B cell (primary cell): ENCODE measurements at regions not wholly inside any gene's neighbourhood (a gene's known extent, or its start where the extent isn't known, plus 50 kb on each side); places are given as distances from the start of the nearest gene placed in this dataset.
A peak's percentile ranks its signal among the peaks of the same experiment; 100 is the strongest.

Experiments used
- ATAC-seq: fragments of 200-7000 bp; cut with Tn5 transposase; one replicate; pipeline ENCODE4 v1.10.0; 2021; ENCODE audit warnings: low read depth, mild to moderate bottlenecking, moderate number of reproducible peaks, moderate library complexity
- CTCF ChIA-PET: fragments of 350-600 bp; sonication (Branson Sonifier 250); formaldehyde crosslinking; loops from one replicate; lab custom pipeline; 2021; ENCODE audit warnings: antibody characterized with exemption, inconsistent platforms; lab: Charles Lee
- POLR2A ChIA-PET: fragments of 350-600 bp; sonication (Branson Sonifier 250); formaldehyde crosslinking; loops from one replicate; lab custom pipeline; 2021; ENCODE audit warnings: antibody characterized with exemption; lab: Charles Lee
- DNase-seq: peaks from one replicate; pipeline ENCODE4 v3.0.0; 2013
- H2AFZ ChIP-seq: 2 replicates; pipeline ENCODE4 v1.6.1; 2012; ENCODE audit warnings: mild to moderate bottlenecking, low read depth, low read length; ENCODE audit not compliant: insufficient read depth, poor library complexity, severe bottlenecking
- H3K27ac ChIP-seq, 2 donors: 1 replicate in 1 of 2; 2 replicates in 1 of 2; pipeline ENCODE4 v1.5.1; 2012 to 2013; ENCODE audit warnings: low read length in 2 of 2, mild to moderate bottlenecking in 2 of 2, moderate library complexity in 1 of 2
- H3K27me3 ChIP-seq, 4 experiments: fragments of 200-600 bp in 1 of 4; sonication (generic) in 1 of 4; replicated peaks in 1 of 4; 1 replicate in 2 of 4; 2 replicates in 2 of 4; pipeline versions ENCODE4 v1.6.1 to v1.7.0; 2013 to 2016; ENCODE audit warnings: low read length in 3 of 4, mild to moderate bottlenecking in 2 of 4, mixed read lengths in 1 of 4, moderate library complexity in 1 of 4; ENCODE audit not compliant: insufficient read depth in 4 of 4, control insufficient read depth in 3 of 4; ENCODE audit errors: control extremely low read depth in 1 of 4
- H3K36me3 ChIP-seq, 2 experiments: replicated peaks in 1 of 2; 1 replicate in 1 of 2; 2 replicates in 1 of 2; pipeline versions ENCODE4 v1.6.1 to v1.7.1; 2013; ENCODE audit warnings: low read length in 1 of 2; ENCODE audit not compliant: insufficient read depth in 2 of 2, control insufficient read depth in 1 of 2; ENCODE audit errors: control extremely low read depth in 1 of 2, extremely low read depth in 1 of 2
- H3K4me1 ChIP-seq, 2 donors: fragments of 200-600 bp in 1 of 2; sonication (generic) in 1 of 2; 1 replicate in 1 of 2; 2 replicates in 1 of 2; pipeline versions ENCODE4 v1.5.1 to v1.6.1; 2013 to 2017; ENCODE audit warnings: low read length in 2 of 2; ENCODE audit not compliant: control insufficient read depth in 2 of 2, insufficient read depth in 2 of 2
- H3K4me2 ChIP-seq: replicated peaks from 2 replicates; pipeline ENCODE3; 2012; ENCODE audit warnings: mild to moderate bottlenecking, low read depth, low read length; ENCODE audit not compliant: poor library complexity, severe bottlenecking
- H3K4me3 ChIP-seq, 5 experiments: fragments of 200-600 bp in 1 of 5; sonication (generic) in 1 of 5; 1 replicate in 3 of 5; 2 replicates in 2 of 5; pipeline versions ENCODE4 v1.5.1 to v1.7.0; 2011 to 2016; ENCODE audit warnings: low read length in 4 of 5, mild to moderate bottlenecking in 4 of 5, low read depth in 2 of 5, control low read depth in 1 of 5, moderate library complexity in 1 of 5; ENCODE audit not compliant: insufficient read depth in 1 of 5; ENCODE audit errors: control extremely low read depth in 1 of 5, extremely low read depth in 1 of 5
- H3K79me2 ChIP-seq: fragments of 200-600 bp; sonication (generic); one replicate; pipeline ENCODE4 v1.6.0; 2016; ENCODE audit warnings: low read length; ENCODE audit not compliant: control insufficient read depth, insufficient read depth
- H3K9ac ChIP-seq: fragments of 200-600 bp; sonication (generic); 2 replicates; pipeline ENCODE4 v1.6.1; 2017; ENCODE audit warnings: mild to moderate bottlenecking, low read length, moderate library complexity
- H3K9me3 ChIP-seq, 3 donors: one replicate each; pipeline versions ENCODE4 v1.6.1 to v1.7.1; 2013; ENCODE audit warnings: low read length in 2 of 3; ENCODE audit not compliant: control insufficient read depth in 2 of 3, insufficient read depth in 1 of 3; ENCODE audit errors: control extremely low read depth in 1 of 3
- H4K20me1 ChIP-seq: 2 replicates; pipeline ENCODE4 v1.6.0; 2012; ENCODE audit warnings: mild to moderate bottlenecking, low read length; ENCODE audit not compliant: insufficient read depth, control insufficient read depth, poor library complexity, severe bottlenecking
- H3K27ac Mint-ChIP-seq: one replicate; pipeline ENCODE4 v1.8.0; 2021; ENCODE audit warnings: mixed read lengths
- H3K27me3 Mint-ChIP-seq: one replicate; pipeline ENCODE4 v1.8.0; 2021; ENCODE audit warnings: mixed read lengths
- H3K4me1 Mint-ChIP-seq: one replicate; pipeline ENCODE4 v1.8.0; 2021; ENCODE audit warnings: mixed read lengths
- H3K4me3 Mint-ChIP-seq: one replicate; pipeline ENCODE4 v1.8.0; 2021; ENCODE audit warnings: mixed read lengths
- H3K9me3 Mint-ChIP-seq: one replicate; pipeline ENCODE4 v1.8.0; 2022; ENCODE audit warnings: mixed read lengths; ENCODE audit not compliant: insufficient read depth
- EZH2 ChIP-seq: IDR thresholded peaks from 2 replicates; pipeline ENCODE4 v1.6.1; 2012; ENCODE audit warnings: borderline replicate concordance, low read depth, mild to moderate bottlenecking, moderate library complexity, low read length; ENCODE audit not compliant: insufficient read depth, poor library complexity, severe bottlenecking
- WGBS: methylation state at CpG from one replicate; pipeline ENCODE4 v1.1.5; 2013; ENCODE audit warnings: missing lambda C conversion rate; ENCODE audit not compliant: insufficient coverage; 5-methylcytosine and 5-hydroxymethylcytosine counted together
- intact Hi-C: fragments of 100-400 bp; cut with micrococcal nuclease; formaldehyde crosslinking; loops from one replicate; pipeline ENCODE4 v1.10.0; 2022
- TF ChIP-seq, protein P1 (sequence below): fragments of 200-600 bp; IDR thresholded peaks from one replicate; pipeline ENCODE4 v1.8.0; 2022; ENCODE audit warnings: antibody characterized with exemption, mild to moderate bottlenecking

DNA sequence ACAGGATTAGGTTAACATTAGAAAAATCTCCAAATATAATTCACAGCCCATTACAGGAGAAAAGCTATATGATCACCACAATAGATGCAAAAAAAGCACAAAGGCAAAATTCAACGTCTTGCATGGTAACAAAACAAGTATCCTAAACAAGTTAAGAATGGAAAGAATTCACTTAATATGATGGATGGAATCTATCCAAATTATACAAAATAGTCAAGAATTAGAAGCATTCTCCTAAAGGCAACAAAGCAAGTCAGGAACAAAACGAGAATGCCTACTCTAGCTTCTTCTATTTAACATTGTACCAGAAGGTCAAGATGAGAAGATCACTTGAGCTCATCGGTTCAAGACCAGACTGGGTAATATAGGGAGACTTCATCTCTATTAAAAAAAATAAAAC is 442.8 kb downstream of the SETD4 start:
- ChIA-PET POLR2A (no interaction called here), CTCF (interaction anchor here (0.8 to 2.3 kb wide), 7 partner anchors 12 to 874 kb away, joined by 3 to 10 read pairs (median 3); no protein-coding TSS in a partner anchor)
- H3K9me3 Mint-ChIP-seq = no peaks in the 10 kb centered on the region
- Histone ChIP-seq H3K27ac (no peak overlapping the region), H2AFZ (no peak overlapping the region), H3K4me3 (no peak overlapping the region), H3K4me2 (no peak overlapping the region), H3K27me3 (peaks cover 0 to 4% (median 2%) of the 10 kb centered on the region in 4 experiments), H3K4me1 (no peaks in the 10 kb centered on the region), H3K79me2 (no peaks in the 10 kb centered on the region), H3K9ac (no peak overlapping the region), H4K20me1 (no peaks in the 10 kb centered on the region), H3K9me3 (no peaks in the 10 kb centered on the region), H3K36me3 (no peaks in the 10 kb centered on the region)
- no peak for ATAC-seq
- intact Hi-C loops = loop anchor here (10.0 kb wide), 2 partner anchors 213 to 723 kb away; no protein-coding TSS in a partner anchor
- H3K27ac Mint-ChIP-seq = no peak overlapping the region
- no CpG with 5 or more reads among the region's 3 CpGs for WGBS
- no peak overlapping the region for H3K4me3 Mint-ChIP-seq
- H3K4me1 Mint-ChIP-seq = peaks cover 2% of the 10 kb centered on the region
- TF ChIP-seq, protein P1, sequence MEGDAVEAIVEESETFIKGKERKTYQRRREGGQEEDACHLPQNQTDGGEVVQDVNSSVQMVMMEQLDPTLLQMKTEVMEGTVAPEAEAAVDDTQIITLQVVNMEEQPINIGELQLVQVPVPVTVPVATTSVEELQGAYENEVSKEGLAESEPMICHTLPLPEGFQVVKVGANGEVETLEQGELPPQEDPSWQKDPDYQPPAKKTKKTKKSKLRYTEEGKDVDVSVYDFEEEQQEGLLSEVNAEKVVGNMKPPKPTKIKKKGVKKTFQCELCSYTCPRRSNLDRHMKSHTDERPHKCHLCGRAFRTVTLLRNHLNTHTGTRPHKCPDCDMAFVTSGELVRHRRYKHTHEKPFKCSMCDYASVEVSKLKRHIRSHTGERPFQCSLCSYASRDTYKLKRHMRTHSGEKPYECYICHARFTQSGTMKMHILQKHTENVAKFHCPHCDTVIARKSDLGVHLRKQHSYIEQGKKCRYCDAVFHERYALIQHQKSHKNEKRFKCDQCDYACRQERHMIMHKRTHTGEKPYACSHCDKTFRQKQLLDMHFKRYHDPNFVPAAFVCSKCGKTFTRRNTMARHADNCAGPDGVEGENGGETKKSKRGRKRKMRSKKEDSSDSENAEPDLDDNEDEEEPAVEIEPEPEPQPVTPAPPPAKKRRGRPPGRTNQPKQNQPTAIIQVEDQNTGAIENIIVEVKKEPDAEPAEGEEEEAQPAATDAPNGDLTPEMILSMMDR = no peak
- no peak for TF ChIP-seq EZH2
- H3K27me3 Mint-ChIP-seq = peaks cover 15% of the 10 kb centered on the region
- no peak for DNase-seq

GRCh38 chr21:35616090-35616489 is 444.2 kb downstream of the SETD4 start:
- no peak overlapping the region for H2AFZ ChIP-seq
- H3K9ac ChIP-seq = no peak overlapping the region
- no peak overlapping the region for H3K27ac Mint-ChIP-seq
- H3K9me3 ChIP-seq = no peaks in the 10 kb centered on the region
- ATAC-seq (no peak), DNase-seq (peak; percentile 28)
- no peaks in the 10 kb centered on the region for H3K9me3 Mint-ChIP-seq
- 6% methylated on average over 3 of the region's 4 CpGs for WGBS
- H4K20me1 ChIP-seq = no peaks in the 10 kb centered on the region
- H3K27me3 Mint-ChIP-seq = peaks cover 15% of the 10 kb centered on the region
- H3K27ac ChIP-seq = no peak overlapping the region
- ChIA-PET POLR2A (interaction anchor here (0.5 kb wide), 1 partner anchor 568 kb away, joined by 7 read pairs; no protein-coding TSS in a partner anchor), CTCF (interaction anchor here (0.7 to 2.4 kb wide), 15 partner anchors 211 to 923 kb away, joined by 3 to 12 read pairs (median 4); no protein-coding TSS in a partner anchor)
- intact Hi-C loops = loop anchor here (1.0 to 10.0 kb wide), 3 partner anchors 211 to 871 kb away; no protein-coding TSS in a partner anchor
- no peak overlapping the region for H3K4me3 ChIP-seq
- no peaks in the 10 kb centered on the region for H3K79me2 ChIP-seq
- H3K4me3 Mint-ChIP-seq = no peak overlapping the region
- peaks cover 2% of the 10 kb centered on the region for H3K4me1 Mint-ChIP-seq
- no peaks in the 10 kb centered on the region for H3K36me3 ChIP-seq
- H3K27me3 ChIP-seq = peaks cover 0 to 4% (median 2%) of the 10 kb centered on the region in 4 experiments
- no peak overlapping the region for H3K4me2 ChIP-seq
- TF ChIP-seq, protein P1 = peak; percentile 46
- TF ChIP-seq EZH2 = no peak
- no peaks in the 10 kb centered on the region for H3K4me1 ChIP-seq
